RWPE2 (cell line): ENCODE measurements at regions not wholly inside any gene's neighbourhood (a gene's known extent, or its start where the extent isn't known, plus 50 kb on each side); places are given as distances from the start of the nearest gene placed in this dataset.
A peak's percentile ranks its signal among the peaks of the same experiment; 100 is the strongest.

Source experiments
- ATAC-seq: fragments of 200-7000 bp; cut with Tn5 transposase; 3 replicates; pipeline ENCODE4 v1.9.1; 2021; ENCODE audit warnings: low read depth
- DNase-seq: peaks from one replicate; pipeline ENCODE4 v3.0.0-alpha.2; 2020; ENCODE audit warnings: low spot score
- H3K27ac ChIP-seq: fragments of 450-650 bp; 2 replicates; pipeline ENCODE4 v1.5.1; 2017; ENCODE audit warnings: mild to moderate bottlenecking; ENCODE audit not compliant: poor library complexity, severe bottlenecking
- H3K27me3 ChIP-seq: fragments of 250-450 bp; sonication (Bioruptor Pico); 2 replicates; pipeline ENCODE4 v1.5.1; 2021; ENCODE audit warnings: mild to moderate bottlenecking, moderate library complexity; ENCODE audit not compliant: insufficient read depth, poor library complexity, severe bottlenecking
- H3K36me3 ChIP-seq: fragments of 250-450 bp; sonication (Bioruptor Pico); 2 replicates; pipeline ENCODE4 v1.5.1; 2020; ENCODE audit warnings: low read depth, mild to moderate bottlenecking, moderate library complexity
- H3K4me1 ChIP-seq: fragments of 250-450 bp; sonication (Bioruptor Pico); 2 replicates; pipeline ENCODE4 v1.5.1; 2021; ENCODE audit warnings: mild to moderate bottlenecking, moderate library complexity; ENCODE audit not compliant: insufficient read depth, poor library complexity, severe bottlenecking
- H3K4me3 ChIP-seq: fragments of 250-450 bp; sonication (Bioruptor Pico); 2 replicates; pipeline ENCODE4 v1.5.1; 2021; ENCODE audit warnings: mild to moderate bottlenecking, moderate library complexity; ENCODE audit not compliant: severe bottlenecking
- H3K9me3 ChIP-seq: fragments of 250-450 bp; sonication (Bioruptor Pico); 2 replicates; pipeline ENCODE4 v1.5.1; 2021; ENCODE audit warnings: mild to moderate bottlenecking, moderate library complexity; ENCODE audit not compliant: severe bottlenecking
- CTCF ChIP-seq: fragments of 450-650 bp; IDR thresholded peaks from one replicate; pipeline ENCODE4 v1.5.1; 2017; ENCODE audit warnings: mild to moderate bottlenecking, moderate library complexity; ENCODE audit not compliant: poor library complexity, severe bottlenecking

GRCh38 chr6:125509477-125509876 lies 207.7 kb upstream of the HDDC2 start:
- no peak for TF ChIP-seq CTCF

GRCh38 chr6:125510405-125510804 lies 208.6 kb upstream of the HDDC2 start:
- TF ChIP-seq CTCF, result no peak
- DNase-seq (no peak), ATAC-seq (no peak)
- Histone ChIP-seq H3K4me3 (no peak overlapping the region), H3K27ac (no peak overlapping the region), H3K27me3 (no peaks in the 10 kb centered on the region), H3K4me1 (no peaks in the 10 kb centered on the region), H3K36me3 (no peaks in the 10 kb centered on the region), H3K9me3 (no peaks in the 10 kb centered on the region)

More at GRCh38 chr6:125509477-125509876, 207.7 kb upstream of the HDDC2 start:
- no peaks in the 10 kb centered on the region for H3K27me3 ChIP-seq
- no peak for ATAC-seq
- DNase-seq, result no peak
- H3K36me3 ChIP-seq, result no peaks in the 10 kb centered on the region
- no peaks in the 10 kb centered on the region for H3K9me3 ChIP-seq
- no peak overlapping the region for H3K27ac ChIP-seq
- H3K4me1 ChIP-seq, result no peaks in the 10 kb centered on the region
- H3K4me3 ChIP-seq, result no peak overlapping the region

- H3K36me3 ChIP-seq, result no peaks in the 10 kb centered on the region
- ATAC-seq, result peak; percentile 58; the same call in 2 of the 3 replicates
- no peak overlapping the region for H3K27ac ChIP-seq
- H3K4me1 ChIP-seq, result no peaks in the 10 kb centered on the region
- no peaks in the 10 kb centered on the region for H3K9me3 ChIP-seq
- no peak for DNase-seq
- H3K4me3 ChIP-seq, result no peak overlapping the region
- H3K27me3 ChIP-seq, result no peaks in the 10 kb centered on the region
- no peak for TF ChIP-seq CTCF
These were observed 210.1 kb upstream of the HDDC2 start for GRCh38 chr6:125511809-125512396.

GRCh38 chr6:125512621-125513020 lies 210.9 kb upstream of the HDDC2 start:
- Histone ChIP-seq H3K36me3 (no peaks in the 10 kb centered on the region), H3K9me3 (no peaks in the 10 kb centered on the region), H3K4me3 (no peak overlapping the region), H3K4me1 (no peaks in the 10 kb centered on the region), H3K27me3 (no peaks in the 10 kb centered on the region), H3K27ac (no peak overlapping the region)
- peak; percentile 31 for TF ChIP-seq CTCF
- peak; percentile 36; the same call in 1 of the 3 replicates for ATAC-seq
- DNase-seq, result no peak

GRCh38 chr6:125513978-125514377 lies 212.2 kb upstream of the HDDC2 start:
- H3K4me3 ChIP-seq, result no peak overlapping the region
- no peaks in the 10 kb centered on the region for H3K27me3 ChIP-seq
- no peak for TF ChIP-seq CTCF
- no peak overlapping the region for H3K27ac ChIP-seq
- no peak for ATAC-seq
- no peaks in the 10 kb centered on the region for H3K9me3 ChIP-seq
- H3K36me3 ChIP-seq, result no peaks in the 10 kb centered on the region
- DNase-seq, result no peak
- H3K4me1 ChIP-seq, result no peaks in the 10 kb centered on the region
